SH-SY5Y (cell line): ENCODE measurements at regions not wholly inside any gene's neighbourhood (a gene's known extent, or its start where the extent isn't known, plus 50 kb on each side); places are given as distances from the start of the nearest gene placed in this dataset.

Experiments
- GATA2 ChIP-seq: IDR thresholded peaks from 2 replicates; pipeline ENCODE4 v1.6.1; 2011; ENCODE audit warnings: mild to moderate bottlenecking, low read depth, low read length
- GATA3 ChIP-seq: IDR thresholded peaks from 2 replicates; pipeline ENCODE4 v1.6.1; 2011; ENCODE audit warnings: low read depth, mild to moderate bottlenecking, low read length, moderate library complexity

DNA sequence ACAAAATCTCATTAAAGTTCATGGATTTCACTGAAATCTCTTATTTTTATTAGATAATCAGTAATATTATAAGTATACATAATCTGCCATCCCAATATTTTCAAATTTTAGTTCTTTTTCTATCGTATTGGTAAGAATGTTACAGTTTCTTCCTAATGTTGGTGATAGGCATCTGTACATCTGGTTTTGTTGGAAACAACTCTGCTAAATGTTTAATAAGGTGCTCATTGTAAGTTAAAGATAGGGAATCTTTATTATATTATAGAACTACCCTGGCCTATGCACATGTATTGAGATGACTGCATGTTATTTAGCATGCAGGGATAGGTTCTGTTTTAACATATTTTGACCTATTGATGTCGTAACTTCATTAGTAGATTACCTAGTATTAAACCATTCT is 188.6 kb upstream of the PRPS1L1 start:
- TF ChIP-seq GATA2 (no peak), GATA3 (no peak; the same call in 1 of the 2 replicates)
